ELR (cell line): ENCODE measurements at regions not wholly inside any gene's neighbourhood (a gene's known extent, or its start where the extent isn't known, plus 50 kb on each side); places are given as distances from the start of the nearest gene placed in this dataset.
"Not testable (repeated sequence)": the region's sequence is repeated elsewhere in the genome, so short reads cannot be mapped to it uniquely, and the experiment has no call there.

Source experiments
- DNase-seq: peaks from one replicate; pipeline ENCODE4 v3.0.0-alpha.2; 2015; ENCODE audit warnings: low read depth

DNA sequence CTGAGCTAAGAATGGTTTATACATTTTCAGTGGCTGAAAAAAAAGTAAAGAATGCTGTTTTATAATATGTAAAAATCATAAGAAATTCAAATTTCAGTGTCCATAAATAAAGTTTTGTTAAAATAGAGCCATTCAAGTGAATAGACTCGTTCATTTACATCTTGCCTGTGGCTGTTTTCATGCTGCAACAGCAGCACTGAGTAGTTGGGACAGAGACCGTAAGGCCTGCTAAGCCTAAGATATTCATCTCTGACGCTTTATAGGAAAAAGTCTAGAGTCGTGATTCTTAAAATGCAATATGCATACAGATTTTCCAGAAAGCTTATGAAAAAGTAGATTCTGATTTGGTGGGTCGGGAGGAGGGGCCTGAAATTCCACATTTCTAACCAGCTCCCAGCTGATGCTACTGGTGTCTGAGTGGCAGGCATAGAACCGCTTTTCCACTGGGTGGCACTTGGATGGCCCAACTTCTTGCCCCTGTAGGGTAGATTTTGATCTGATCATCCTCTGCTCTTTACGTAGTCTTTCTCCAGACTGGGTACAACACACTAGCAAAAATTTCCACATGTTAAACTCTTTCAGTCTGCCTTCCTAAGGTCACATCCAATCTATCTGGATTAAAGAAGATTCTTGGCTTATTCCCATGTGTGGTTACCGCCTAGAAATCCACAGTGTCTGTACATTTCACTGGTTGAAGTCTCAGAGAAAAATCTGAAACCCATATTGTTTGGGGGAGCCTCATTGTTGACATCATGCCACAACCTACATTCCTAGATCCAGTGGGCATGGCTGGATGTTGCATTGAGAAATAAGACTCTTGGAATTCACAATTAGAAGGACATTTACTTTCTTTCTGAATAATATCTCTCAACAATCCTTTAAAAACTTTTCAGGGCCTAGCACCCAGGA, 151.2 kb downstream of the C12orf75 start:
- no peak for DNase-seq

DNA sequence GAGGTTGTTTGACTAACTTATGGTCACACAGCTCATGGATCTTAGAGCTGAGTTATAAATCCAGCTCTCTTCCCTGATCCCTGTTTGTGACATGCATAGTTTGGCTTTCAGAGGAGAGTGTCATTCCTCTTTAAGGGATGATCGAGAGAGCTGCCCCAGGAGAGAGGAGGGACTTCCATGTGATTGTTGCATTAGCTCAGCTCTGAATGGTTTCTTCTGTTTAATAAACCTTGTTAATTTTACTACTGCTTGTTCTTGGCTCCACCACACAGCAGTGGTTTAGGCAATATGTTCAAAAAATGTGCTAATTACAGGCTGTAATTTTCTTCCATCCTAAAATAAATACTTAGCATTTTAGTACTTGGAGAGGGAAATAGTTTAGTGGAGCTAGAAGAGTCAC, 152.5 kb downstream of the C12orf75 start:
- no peak for DNase-seq

DNA sequence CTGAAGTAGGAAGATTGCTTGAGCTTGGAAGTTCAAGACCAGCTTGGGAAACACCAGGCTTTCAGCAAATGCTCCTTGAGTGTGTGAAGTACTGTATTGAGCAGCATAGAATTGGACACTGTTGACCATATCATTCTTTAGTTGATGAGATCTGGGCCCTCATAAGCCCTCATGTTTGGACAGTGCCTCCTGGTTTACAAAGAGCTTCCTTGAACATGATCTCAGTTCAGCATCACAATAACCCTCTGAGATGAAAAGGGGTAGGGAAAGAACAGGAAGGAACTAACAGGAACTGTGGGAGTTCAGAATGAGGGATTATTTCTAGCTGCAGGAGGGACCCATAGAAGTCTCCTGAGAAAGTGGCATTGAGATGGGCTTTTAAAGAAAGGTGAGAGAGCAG, 153.2 kb downstream of the C12orf75 start:
- DNase-seq, result no peak

DNA sequence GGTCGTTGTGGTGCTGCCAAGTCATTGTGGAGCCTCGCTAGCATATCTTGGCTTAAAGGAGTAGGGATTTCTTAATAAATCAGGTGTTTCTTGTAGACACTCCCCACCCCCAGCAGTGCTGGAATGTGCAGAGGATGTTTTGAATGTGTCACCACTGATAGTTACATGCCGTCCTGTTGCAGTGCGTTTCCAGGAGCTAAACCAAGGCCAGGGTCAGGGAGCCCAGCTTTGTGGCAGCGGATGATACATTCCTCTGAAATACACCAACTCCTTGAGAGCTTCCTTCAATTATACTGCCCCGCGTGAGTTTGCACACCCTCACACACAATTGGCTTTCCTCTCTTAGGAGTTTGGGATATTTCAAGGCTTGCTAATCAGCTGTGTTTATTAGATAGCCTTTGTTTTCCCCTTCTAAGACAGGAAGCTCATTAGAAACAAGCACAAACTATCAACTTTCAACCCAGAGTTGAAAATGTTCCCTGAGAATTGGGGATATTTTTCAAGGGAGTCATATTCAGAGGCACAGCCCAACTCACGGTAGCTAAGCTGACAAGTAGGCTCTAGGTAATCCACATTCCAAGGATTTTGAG, 154.9 kb downstream of the C12orf75 start:
- peak; percentile 70 for DNase-seq

DNA sequence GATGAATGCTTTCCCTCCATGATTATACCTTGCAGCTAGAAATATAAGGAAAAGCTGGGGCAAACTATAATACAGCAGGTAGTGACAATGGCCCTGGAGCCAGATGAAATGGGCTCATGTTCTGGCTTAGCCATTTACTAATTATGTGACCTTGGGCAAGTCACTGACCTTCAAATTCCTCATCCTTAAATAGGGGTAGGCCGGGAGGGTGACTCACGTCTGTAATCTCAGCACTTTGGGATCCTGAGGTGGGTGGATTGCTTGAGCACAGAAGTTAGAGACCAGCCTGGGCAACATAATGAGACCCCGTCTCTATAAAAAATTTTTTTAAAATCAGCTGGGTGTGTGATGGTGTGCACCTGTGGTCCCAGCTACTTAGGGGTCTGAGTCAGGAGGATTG, 155.4 kb downstream of the C12orf75 start:
- peak; percentile 49 for DNase-seq

DNA sequence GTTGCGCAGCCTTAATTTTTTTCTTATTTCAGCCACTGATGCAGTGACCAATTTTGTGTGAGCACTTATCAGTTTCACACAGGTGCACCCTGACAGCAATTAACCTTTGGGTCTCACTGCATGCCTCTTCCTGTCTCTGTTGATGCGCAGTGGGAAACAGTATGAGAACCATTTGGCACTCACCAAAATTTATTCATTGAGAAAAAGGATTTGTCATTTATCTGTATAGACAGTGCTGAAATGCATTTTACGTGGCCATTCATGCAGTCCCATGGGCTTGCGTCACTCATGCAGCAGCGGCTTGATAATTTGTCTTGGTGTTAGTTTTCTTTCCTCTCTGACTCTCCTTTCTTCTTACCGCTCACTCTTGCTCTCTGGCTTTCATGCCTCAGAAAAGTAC, 157.5 kb downstream of the C12orf75 start:
- no peak for DNase-seq

DNA sequence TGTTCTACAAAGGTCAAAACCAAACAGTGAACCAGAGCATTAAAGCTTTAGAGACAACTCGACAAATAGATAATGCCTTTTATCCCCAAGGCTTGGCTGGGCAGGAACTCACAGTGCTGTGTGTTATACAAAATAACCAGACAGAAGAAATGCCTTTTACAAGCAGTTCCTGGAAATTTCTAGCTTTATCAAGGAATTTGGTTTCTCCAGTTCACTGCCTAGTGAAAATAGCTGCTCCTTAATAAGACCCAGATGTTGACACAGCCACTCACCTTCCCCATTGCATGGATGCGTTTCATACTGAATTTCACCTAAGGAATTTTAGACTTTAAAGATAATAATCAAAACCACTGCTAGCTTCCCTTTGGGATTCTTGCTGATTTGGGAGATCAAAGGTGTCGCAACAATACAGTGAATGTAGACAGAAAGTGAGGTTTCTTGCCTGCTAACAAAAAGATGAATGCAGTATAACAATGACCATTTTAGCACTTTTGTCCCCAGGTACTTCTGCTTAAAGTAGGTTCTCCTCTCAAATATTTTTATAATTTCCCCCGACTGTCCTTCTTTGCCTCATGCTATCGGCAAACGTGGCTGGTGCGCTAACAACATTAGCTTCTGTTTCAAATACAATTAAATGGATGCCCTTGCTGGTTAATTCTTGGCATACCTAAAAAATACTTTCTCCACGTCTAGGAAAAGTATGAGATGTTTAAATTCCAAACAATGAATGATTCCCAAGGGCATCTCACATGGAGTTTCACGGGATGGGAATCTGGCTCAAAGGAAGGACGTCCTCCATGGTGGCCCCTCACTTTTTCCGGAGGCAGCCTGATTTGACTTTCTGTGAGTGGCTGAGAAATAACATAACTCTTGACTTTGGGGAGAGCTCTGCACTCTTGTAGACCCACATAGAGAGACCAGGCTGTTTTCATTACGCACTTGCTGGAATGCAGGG, 162.4 kb downstream of the C12orf75 start:
- no peak for DNase-seq

DNA sequence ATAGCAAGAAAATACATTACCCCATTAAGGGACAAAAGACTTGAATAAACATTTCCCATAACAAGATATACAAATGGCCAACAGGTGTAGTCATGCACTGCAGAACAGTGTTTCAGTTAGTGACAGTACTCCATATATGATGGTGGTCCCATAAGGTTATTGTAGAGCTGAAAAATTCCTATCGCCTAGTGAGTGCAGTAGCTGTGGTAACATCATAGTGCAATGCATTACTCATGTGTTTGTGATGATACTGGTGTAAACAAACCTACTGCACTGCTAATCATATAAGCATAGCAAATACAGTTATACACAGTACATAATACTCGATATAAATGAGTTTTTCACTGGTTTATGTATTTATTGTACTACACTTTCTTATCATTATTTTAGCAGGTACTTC, 168.7 kb downstream of the C12orf75 start:
- peak; percentile 28 for DNase-seq

DNA sequence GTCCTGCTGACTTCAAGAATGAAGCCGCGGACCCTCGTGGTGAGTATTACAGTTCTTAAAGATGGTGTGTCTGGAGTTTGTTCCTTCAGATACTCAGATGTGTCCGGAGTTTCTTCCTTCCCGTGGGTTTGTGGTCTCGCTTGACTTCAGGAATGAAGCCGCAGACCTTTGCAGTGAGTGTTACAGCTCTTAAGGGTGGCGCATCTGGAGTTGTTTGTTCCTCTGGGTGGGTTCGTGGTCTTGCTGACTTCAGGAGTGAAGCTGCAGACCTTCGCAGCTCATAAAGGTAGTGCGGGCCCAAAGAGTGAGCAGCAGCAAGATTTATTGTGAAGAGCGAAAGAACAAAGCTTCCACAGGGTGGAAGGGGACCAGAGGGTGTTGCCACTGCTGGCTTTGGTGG, 170.2 kb downstream of the C12orf75 start:
- DNase-seq, result not testable (repeated sequence)

DNA sequence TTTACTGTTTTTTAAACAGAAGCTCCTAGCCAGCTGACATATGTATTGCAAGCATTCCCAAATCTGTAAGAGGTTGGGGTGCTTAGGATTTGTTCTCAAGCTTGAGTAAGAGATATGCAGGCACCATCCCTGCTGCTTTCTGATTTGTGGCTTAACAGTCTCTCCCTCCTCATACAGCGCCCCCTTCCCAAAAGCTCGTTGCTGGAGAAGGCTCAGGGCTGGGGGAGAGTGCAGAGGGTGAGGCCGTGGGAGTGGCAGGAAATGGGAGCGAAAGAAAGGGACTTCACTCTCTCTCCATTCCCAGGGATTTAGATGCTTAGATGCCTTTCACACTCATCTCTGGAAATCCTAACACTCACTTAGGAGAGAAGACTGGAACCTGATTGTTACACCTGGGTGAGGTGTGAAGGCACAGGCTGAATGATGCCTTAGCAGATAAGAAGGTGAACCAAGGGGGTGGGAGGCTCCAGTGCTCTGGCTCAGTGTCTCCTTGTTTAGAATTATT, 172.0 kb downstream of the C12orf75 start:
- DNase-seq, result no peak

DNA sequence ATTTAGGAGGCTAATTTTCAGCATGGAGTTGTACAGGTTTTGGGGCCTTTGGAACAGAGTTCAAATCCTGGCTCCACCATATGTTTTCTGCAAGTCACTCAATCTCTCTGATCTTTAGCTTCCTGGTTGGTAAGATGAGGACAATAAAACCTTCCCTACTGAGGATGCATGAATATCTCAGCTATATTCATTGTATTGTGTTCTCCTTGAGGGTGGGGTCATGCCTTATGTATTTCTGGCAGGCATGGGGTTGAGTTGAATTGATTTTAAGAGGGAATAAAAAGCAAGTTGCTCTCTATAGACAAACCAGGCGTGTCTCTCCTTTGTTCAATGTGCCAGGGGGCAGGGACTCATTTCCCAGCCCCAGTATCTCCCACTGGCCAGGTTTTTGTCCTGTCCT, 173.1 kb downstream of the C12orf75 start:
- DNase-seq, result no peak

DNA sequence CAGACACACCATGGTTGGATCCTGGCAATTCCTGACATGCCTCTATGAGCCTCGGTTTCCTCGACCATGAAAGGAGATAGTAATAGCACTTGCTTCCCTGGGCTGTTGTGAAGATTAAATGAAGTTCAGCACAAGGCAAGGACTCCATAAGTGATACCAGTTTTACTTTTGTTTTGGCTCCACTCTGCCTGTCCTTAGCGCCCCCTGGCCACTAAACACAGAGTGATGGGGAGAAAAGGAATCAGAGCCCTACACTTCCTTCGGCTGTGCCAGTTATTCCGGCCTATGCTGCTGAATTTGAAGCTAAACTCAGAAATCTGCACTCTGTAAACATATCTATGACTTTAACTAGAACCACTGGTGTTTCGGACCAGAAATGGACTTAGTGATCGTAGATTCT, 173.8 kb downstream of the C12orf75 start:
- DNase-seq, result peak; percentile 25

DNA sequence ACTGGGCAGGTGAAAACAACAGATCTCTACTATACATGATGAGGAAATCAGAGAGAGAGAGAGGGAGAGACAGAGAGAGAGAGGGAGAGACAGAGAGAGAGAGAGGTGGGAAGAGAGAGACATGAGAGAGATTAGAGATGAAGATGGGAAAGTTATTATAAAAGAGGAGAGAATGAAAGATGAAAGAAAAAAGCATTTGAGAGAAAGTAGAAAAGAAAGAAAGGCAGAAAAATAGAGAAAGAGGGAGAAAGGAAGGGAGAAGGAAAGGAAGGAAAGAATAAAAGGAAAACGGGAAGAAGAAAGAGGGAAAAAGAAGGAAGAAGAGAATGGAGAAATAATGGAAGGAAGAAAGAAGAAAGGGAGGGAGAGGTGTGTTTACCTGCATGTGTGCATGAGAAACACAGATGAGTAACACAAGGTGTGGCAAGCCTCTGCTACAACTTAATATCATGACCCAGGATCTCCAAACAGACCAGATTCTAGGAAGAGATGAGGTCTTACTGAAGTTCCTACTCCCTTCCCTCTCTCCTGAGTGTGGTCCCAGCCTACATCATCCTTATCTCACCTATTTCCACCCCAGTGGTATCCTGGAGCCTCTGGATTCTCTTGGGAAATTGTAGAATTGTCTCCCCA, 176.3 kb downstream of the C12orf75 start:
- DNase-seq, result no peak

DNA sequence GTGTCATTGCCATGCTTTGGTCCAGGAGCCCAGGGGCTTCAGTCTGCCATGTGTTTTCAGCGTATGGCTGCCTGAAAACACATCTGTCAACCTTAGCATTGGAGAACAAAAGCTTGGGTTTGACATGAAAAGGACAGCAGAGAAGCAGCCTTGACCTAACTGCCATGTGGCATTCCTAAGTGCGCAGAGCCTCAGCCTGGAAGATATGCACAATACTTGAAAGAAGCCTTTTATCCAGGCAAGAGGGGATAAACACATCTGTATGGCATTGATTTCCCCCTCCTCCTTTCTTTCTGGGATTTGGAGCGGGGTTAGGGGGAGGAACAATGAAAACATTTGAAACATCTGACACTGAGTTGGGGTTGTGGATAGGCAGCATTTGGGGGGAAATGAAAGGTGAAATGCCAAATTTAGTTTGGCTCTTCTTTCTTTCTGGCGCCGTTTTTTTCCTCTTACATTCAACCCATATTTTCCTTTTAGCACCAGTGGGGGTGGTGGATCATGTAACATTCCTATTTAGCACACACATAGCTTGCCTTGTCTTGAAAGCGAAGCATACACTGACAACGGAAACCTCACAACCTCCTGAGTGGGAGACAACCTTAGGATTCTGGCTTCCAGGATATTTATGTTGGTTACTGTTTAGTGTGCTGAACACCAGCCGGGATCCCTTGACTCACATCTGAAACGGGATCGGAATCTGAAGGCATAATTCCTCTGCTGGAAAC, 177.0 kb downstream of the C12orf75 start:
- DNase-seq, result no peak

DNA sequence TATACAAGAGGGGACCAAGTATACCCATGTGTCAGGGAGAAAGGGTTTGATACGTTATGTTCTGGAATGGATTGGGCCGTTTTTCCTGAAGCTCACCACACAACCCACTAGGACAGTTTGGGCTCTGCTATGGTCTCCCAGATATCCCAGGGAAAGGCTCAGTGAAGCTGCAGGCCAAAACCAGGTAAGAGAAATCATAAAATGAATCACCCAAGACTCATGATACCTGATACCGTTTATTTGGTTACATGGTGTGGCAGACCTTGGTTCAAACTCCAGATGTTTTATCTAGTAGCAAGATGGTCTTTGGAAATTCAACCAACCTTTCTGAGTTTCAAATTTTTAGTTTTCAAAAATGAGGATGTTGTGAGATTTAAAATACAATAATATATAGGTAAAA, 177.6 kb downstream of the C12orf75 start:
- DNase-seq, result no peak

DNA sequence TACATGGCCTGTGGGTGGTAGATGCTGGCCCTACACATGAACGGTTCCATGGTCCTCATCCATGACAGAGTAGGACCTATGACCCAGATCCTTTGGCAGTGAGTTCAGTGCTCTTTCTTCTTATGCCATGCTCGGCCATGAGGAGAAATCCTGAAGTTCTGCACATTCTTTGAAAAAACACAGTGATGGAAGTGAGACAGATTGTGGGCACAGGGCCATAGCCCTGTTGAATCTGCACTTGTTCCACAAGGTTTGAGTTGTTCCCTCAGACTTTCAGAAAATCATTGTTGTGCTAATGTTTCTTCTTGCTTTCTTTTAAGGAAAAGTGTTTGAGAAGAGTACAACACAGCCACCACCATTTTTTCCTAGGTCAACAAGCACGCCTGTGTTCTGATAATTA, 180.0 kb downstream of the C12orf75 start:
- DNase-seq, result no peak

DNA sequence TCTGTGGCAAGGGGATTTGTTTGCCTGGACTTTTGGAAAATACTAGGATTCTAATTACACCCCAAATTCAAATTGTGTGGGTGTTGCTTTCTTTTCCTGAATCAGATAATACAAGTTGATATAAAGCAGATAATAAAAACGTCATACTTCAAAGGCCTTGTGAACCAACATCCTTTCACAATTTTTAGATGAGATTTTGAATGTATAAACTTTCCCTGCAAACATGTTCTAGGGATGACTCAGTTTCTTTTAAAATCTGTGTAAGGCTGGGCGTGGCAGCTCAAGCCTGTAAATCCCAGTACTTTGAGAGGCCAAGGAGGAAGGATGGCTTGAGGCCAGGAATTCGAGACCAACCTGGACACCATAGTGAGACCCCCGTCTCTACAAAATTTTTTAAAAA, 182.4 kb downstream of the C12orf75 start:
- DNase-seq, result not testable (repeated sequence)

DNA sequence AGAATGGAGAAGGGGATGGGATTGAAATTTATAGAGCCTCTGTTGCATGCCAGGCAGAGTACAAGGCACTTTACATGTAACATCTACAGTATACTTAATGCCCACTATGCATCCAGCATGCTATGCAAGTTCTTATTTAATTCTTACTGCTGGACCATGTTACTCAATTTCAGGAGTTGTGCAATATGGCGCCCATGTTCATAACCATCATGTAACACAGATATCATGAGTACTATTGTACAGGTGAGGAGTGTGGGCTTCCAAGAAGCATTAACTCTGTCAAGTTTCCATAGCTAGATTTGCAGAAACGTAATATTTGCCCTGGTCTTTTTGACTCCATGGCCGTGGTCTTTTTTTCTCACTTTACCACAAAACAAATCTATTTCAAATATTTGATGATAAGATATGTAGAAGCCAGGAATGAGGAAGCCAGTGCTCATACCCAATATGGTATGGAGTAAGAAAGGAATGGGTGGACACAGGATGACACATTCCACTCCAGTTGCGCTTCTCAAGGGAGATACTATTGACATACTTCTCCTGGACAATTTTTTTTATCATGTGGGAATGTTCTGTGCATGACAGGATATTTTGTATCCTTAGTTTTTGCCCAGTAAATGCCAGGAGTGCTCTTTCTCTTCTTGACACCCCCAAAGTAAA, 191.8 kb downstream of the C12orf75 start:
- peak; percentile 16 for DNase-seq

DNA sequence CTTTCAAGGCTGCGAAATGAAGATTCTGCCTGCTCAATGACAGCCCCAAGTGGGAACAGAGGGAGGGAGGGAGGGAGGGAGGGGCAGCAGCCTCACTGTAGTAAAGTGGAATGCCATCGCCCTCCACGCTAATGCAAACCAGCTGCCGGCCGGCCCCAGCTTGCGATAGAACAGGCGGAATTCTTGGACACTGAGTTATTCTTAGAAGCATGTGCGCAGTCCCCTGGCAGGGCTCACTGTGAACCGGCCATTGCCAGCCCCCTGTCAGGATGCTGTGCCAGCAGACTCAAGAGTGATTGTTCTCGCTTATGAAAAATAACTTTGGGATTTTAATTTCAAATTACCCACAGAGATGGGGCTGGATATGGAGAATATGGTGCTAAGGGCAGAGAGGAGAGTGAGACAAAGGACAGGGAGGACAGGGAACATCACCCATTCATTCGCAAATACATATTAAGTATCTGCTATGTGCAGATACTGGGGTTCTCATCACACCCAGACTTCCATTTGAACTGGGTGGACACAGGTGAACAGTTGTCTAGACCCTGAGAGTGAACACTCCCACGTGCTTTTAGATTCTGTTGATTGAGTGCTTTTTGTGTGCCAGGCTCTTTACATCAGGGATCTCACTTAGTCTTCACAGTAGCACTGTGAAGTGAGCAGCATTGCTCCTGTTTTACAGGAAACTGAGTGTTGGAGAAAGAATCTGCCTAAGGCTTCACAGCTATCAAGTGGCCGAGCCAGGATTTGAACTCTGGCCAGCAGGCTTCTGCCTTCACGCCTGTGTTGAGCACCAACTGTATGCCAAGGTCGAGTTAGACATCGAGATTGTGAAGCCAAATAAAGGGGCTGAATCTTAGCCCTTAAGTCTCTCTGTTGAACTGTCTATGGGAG, 192.9 kb downstream of the C12orf75 start:
- DNase-seq, result peak; percentile 49

DNA sequence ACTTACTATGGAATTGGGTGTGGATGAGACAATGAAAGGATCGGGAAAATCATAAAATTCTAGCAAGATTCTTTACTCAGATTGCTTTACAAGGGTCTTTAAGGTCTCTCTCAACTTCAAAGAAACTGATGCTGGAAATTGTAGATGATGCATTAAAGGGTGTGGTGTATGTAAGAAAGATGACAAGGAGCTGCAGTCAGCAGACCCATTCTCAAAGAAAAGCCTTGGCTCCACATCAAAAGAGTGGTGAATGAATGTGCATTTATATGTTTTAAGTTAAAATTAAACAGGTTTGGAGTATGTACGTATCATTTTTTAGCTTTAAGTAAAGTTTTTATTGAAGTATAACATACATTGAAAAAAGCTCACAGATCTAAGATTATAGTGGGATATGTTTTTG, 194.5 kb downstream of the C12orf75 start:
- no peak for DNase-seq
